ENCODE measurements at regions not wholly inside any gene's neighbourhood (a gene's known extent, or its start where the extent isn't known, plus 50 kb on each side); places are given as distances from the start of the nearest gene placed in this dataset.

DNA sequence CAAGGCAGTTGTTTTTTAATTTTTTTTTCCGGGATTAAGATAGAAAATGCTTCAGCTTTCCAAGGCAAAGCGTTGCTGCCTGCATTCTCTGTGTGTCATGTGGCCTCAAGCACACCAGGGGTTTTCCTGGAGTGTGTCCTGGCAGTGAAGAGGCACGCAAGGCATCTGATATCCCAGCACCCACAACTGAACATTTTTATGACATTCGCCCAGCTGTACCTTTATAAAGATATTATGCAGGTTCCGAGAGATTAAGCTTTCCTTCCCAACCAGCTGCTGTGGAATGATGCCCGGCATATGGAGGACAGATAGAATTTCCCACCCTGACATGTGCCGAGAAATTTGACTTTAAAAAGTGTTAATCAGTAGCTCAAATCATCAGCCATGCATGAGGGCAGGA lies 205.6 kb downstream of the GADD45G start:
- DNase-seq (ENCODE audit: low spot score): no peak

DNA sequence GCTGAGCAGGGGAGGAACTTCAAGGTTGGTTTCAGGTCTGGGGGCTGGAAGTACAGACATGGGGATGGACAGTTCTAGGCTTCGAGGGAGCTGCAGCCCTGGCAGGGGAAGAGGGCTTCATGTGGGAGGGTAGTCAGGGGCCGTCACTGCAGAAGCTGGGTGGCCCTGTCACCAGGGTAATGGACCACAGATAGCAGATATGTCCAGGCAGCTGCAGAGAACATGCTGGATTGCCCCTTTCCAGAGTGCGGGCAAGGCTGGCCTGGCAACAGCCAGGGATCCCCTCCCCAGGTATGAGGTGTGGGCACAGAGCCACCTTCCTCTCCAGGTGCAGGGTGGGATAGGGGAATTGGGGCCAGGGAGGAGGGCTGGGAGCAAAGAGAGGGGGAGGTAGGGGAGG lies 206.5 kb downstream of the GADD45G start:
- DNase-seq (ENCODE audit: low spot score): no peak

DNA sequence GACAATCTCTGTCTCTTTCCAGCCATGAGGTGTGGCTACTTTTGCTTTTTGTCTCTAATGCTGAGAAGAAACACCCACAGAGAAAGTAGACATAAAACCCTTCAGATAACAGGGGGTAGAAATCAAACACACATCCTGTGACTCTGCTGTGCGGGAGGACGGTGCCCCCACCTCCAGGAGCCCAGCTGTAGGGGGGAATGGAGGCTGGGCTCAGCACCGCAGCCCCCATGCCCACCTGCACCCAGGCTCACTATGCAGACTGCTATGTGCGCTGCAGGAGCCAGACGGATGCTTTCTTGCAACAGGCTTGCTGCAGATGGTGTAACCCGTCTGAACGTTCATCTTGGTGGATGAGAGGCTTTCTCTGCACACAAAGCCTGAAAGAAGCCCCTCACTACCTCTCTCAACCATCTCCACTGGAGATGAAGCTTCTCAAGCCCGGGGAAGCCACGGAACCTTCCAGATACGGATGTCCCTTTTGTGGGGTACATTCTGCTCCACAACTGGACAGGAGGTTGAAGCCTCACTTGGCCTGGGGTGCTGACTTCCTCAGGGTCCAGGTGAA lies 207.2 kb downstream of the GADD45G start:
- no peak for DNase-seq (ENCODE audit: low spot score)

DNA sequence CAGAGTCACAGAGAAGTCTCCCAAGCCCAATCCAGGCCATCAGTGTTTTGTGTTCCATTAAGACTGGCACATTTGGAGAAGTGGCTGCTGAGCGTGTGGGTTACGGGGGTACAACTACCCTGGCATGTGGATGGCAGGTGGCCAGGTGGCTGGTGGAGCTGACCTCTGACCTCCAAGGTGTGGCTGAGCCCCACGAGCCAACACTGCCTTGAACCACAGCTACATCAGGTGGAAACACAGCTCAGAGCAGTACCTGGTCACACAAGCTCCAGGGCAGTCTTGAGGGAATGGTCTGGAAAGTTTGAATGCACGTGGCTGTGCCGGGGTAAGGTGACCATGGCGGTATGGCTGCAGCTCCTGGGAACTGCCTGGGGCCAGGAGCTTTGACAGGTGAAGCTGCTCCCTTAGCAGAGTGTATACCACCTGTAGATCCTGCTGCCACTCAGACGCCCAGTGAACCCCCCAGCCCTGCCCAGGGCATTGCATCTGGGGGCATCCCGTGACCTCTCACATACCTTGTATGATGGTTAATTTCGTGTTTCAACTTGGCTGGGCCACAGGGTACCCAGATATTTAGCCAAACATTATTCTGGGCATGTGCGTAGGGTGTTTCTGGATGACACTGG lies 207.9 kb downstream of the GADD45G start:
- no peak for DNase-seq (ENCODE audit: low spot score)

DNA sequence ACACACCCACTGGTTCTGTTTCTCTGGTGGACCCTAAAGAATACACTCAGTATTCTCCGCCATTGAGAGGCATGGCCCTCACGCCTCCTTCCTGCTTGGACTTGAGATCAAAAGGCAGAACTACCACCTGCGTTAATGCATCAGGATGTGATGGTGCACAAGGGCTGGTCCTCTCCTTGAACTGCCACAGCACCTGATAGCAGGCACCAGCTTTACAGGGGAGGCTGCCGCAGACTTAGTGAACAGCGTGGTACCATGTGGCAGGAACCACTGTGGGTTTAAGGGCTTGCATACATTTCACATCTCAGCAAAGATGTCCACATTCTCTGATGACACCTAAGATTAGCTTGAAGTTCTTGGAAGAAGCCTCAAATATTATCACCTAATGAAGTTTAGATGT lies 208.7 kb downstream of the GADD45G start:
- no peak for DNase-seq (ENCODE audit: low spot score)

DNA sequence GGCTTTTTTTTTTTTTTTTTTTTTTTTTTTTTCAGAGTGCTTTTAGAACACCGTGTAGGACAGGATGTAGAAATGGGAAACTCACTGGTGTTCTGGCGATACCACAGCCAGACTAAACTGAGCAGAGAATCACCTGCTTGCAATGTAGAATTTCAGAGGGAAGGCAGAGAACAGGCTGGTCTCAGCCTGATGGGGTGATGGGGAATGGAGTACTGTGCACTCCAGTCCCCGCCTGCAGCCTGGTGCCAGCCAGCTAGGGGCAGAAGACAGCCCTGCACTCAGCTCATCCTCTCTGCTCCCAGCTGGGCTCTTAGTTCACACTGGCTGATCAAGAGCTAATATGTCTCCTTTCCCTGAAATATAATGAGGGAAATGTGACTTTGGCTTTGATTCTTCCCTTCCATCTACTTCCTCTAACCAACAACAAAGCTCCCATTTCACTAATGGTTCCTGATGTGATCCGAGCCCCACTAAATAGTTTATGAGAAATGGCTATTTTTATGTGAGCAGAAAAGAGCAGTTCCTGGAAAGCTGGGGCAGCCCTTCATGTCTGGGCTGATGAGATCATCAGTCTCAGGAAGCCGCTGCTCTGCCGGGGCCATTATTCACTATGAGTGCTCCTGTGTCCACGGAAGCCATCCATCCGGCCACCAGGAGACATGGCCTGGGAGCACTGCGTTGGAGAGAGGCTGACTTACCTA lies 209.7 kb downstream of the GADD45G start:
- DNase-seq (ENCODE audit: low spot score): no peak

DNA sequence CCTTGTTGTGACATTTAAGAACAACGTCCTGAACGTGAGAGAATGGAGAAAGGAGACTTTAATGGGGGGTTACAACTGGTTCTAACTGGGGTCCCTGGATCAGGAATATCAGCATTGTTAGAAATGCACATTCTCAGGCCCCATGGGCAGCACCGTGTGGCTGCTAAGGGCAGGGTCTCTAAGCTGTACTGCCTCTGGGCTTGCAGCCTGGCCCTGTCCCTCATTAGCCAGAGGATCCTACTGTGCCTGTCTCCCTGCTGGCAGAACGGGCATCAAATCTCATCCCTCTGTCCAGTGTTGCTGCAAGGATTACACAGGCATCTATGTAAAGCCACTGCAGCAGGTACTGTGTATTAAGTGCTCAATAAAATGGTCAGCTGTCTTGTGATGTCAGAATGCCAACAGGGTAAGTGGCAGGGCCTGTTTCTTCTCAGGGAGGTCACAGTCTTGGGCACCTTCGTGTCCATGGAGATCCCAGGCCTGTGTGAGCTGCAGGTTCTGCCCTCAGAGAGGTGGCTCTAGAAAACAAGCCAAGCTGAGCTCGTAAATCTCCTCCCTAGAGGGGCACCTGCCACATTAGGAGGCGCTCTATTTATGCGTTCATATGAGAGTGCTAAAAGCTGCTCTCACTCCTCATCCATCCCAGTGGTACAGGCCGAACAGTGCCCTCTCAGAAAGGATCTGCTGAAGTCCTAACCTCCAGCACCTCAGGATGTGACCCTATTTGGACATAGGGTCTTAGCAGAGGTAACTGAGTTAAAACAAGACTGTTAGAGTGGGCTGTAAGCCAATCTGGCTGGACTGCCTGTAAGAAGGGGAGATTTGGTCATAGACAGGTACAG lies 210.5 kb downstream of the GADD45G start:
- DNase-seq (ENCODE audit: low spot score): no peak

DNA sequence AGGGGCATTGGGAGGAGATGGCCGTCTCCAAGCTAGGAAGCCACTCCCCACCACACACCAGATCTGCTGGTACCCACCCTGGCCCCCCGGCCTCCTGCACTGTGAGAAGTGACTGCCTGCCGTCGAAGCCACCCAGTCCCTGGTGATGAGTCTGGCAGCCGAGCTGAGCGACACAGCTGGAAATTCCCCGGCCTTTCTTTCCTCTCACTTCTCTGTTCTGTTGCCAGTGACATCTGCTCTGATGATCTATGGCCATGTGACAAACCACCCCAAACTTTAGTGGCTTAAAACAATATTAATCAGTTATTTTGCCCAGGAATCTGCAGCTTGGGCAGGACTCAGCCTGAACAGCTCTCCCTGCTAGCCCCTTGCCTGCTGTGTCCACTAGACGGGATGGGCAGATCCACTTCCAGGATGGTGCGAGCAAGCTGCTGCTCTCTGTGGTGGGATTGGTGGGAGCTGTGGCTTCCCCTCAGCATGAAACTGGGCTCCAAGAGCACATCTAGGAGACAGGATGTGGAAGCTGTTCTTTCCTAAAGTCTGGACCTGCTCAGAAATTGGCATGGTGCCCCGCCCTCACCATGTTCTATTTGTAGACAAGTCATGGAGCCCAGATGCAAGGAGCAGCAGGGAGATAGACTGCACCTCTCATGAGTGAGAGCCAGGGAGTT lies 211.2 kb downstream of the GADD45G start:
- no peak for DNase-seq (ENCODE audit: low spot score)

DNA sequence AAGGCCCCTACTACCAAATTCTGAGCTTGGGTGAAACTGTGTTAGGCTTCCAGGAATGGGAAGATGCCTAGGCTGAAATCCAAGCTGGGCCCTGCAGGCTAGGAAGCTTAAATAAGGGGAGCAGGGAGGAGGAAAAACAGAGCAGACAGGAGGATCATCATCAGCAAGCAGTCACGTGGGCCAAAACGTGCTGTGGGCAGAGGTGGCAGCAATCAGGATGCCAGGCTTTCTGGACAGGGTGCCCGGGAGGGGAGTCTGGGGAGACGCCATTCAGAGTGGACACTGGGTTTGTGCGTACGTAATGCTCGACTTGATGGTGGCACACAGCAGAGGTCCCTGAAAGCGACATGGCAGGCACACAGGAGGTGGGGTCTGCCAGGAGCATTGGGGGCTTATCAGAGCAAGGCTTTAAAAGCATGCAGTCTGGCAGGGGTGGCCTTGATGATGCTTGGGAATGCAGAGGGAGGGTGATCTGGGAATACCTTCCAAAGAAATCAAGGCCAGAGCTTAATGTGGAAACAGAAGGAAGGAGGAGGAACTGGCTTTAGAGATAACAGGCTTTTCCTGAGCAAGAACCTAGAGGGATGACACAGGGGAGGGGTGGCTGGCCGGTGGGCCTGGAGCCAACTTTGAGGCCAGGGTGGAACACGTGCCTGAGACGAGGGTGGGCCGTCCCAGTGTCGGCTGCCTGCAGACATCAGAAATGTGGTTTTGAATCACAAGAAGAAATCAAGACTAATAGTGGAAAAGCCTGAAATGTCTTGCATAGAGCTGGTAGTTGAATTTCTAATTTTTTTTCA lies 212.5 kb downstream of the GADD45G start:
- no peak for DNase-seq (ENCODE audit: low spot score)

DNA sequence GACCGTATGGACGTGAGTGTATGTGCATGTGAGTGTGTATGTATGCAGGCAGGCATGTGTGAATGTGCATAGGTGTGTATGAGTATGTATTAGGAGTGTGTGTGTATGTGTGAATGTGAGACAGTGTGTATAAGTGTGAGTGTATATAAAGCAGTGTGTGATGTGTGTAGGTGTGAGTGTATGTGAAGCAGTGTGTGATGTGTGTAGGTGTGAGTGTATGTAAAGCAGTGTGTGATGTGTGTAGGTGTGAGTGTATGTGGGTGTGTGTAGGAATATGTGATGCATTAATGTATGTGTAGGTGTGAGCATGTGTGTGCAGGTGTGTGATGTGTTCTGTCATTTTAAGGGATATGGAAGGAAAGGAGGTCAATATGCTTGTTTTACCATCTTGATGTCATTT lies 215.5 kb downstream of the GADD45G start:
- DNase-seq (ENCODE audit: low spot score): no peak

DNA sequence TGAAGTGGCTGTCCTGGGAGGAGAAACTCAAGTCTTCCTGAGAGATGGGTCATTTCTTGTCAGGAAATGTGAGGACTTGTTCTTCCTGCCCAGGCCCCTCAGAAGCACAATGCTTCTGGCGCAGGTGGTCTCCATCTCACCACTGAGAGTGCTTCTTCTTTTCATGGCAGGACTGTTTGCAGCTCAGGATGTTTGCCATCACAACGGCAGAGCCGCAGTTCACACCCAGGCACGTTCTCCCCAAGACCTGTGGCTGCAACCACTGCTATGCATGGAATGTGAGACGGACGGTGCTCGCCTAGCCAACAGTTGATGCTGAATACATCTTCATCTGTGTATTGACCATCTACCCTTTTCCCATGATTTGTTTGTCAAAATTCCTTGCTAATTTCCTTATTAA lies 216.3 kb downstream of the GADD45G start:
- no peak for DNase-seq (ENCODE audit: low spot score)

DNA sequence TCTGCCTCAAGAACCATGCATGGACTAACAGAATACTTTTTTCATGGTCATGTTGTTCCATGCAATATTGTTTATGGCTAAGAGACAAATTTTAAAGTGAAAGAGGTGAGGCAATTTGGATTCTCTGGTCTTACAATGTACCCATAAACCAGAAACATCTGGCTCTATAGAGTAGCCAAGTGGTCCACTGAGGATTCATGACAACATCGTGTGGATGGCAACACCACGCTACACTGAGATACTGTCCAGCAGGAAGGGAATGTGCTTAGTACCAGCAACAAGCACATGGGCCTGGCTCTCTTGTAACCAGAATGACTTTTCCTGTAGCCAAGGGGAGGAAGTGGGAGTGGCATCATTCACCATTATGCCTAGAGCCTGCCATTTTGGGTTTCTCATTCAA lies 218.2 kb downstream of the GADD45G start:
- no peak for DNase-seq (ENCODE audit: low spot score)

DNA sequence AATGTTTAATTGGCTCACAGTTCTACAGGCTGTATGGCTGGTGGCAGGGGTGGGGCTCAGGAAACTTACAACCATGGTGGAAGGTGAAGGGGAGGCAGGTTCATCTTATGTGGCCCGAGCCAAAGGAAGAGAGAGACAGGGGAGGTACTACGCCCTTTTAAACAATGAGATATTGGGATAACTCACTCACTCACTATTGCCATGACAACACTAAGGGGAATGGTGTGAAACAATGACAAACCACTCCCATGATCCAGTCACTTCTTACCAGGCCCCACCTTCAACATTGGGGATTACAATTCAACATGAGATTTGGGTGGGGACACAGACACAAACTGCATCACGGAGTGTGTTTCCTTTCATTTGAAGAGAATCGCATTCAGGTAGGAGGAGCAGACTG lies 220.9 kb downstream of the GADD45G start:
- no peak for DNase-seq (ENCODE audit: low spot score)

DNA sequence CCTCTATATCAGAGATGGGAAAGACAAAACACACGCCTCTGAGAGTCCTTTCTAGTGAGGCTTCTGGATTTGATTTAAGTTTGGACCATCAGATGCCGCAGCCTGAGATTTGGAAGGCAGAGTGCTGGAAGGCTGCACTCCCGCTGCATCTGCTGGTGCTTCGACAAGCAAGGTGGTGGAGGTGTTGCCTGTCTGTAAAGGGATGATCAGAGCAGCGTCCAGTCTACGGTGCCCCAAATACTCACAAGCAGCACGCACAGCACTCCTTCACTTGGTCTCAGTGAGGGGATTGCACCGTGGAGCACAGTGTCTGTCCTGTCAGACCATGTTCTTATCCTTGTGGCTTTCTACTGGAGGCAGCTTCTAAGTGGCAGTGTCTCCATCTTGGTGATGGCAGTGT lies 221.4 kb downstream of the GADD45G start:
- no peak for DNase-seq (ENCODE audit: low spot score)

DNA sequence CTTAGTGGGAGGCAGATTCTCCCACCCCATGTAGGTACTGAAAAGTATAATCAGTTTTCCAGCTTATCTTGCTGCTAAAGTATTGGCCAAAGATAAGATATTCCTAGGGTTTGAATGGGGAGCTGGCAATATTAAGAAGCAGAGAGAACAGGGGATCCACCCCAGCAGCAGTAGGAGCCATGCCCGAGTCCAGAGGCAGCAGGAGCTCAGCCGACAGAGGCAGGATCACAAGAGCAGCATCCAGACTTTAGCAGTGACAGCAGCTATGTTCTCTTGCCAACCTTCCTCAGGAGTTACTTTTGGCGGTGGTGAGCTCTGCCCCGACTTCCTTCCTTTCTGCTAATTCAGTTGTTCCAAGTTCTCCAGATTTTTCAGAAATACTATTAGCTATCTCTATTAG lies 224.5 kb downstream of the GADD45G start:
- no peak for DNase-seq (ENCODE audit: low spot score)

DNA sequence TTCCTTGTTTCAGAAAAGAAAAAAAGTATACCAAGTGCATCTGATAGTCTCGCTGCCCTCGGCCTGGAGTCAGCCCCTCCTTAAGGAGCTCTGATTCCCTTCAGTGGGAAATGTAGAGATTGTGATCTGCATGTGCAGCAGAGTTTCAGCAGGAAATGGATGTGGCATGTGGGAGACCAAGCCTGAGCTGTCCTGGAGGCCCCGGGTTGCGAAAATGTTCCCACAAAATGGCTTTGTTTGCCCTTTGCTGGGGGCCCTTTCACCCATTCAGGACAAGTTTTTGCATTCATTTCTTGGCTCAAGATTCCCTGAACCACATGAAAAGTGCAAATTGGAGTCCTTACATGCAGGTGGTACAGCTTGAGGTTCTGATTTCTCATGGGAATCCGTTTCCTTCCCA lies 230.9 kb downstream of the GADD45G start:
- DNase-seq (ENCODE audit: low spot score): no peak

DNA sequence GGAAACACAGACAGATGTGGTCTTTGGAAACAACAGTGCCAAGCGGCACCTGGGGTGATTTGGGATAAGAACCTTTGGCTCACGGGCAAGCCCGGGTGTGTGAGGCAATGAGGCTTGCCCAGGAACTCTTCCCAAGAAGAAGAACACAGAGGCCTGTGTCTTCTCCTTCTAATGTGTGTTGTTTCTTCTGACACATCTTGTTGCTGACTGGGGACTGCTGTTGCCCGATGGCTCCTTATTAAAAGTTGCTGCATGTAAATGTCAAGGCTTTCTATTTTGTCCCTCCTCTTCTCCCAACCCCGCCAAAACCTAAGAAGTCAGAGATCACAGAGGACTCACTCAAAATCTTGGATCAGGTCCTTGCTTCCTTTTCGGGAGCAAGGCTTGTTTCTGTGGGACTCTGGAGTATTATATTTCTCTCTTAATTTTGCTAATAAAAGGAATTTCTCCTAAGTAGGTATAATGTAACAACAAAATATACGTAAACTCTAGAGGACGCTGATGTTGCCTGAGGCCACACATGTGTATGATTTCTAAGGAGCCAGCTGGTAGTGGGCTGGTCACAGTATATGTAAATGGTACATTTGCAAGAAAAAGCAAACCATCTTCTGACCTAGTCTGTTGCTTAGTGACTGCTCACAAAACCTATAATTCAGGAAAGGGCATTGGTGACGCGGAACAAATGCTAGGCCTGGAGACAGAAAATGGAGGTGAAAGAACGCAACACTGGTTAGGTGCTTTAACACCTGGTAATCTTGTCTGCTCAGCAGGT lies 232.5 kb downstream of the GADD45G start:
- DNase-seq (ENCODE audit: low spot score): no peak

DNA sequence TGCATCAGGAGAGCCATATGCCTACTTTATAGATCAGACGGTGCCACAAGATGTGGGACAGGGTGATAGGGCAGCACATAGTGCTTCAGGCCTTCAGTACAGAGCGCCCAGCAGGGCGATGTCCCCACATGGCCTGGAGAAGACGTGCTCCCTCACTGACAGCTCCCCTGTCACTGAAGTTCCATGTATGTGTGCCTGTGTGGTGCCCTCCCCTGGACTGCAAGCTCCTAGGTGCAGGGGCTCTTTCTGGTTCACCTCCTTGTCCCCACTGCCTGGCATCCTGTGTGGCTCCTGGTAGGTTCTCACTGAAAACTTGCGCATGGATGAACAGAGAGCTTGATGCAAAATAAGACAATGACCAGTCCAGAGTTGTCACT lies 233.1 kb downstream of the GADD45G start:
- no peak for DNase-seq (ENCODE audit: low spot score)

DNA sequence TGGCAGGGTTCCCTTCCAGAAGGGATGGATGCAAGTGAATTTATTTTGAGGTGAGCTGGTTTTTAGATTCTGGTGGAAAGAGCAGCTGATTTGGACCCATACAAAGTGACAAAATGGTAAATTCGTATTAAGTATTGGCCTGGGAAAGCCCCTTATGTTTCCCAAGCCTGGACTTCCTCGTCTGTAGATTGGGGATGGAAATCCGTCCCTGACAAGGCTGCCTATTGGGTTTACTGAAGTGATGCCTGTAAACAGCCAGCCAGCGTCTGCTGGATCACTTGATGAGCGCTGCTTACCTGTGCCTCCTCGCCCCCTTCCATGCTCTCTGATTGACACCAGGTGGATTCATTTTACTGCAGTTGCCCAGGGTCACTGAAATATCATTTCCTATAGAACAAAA lies 233.8 kb downstream of the GADD45G start:
- DNase-seq (ENCODE audit: low spot score): no peak

DNA sequence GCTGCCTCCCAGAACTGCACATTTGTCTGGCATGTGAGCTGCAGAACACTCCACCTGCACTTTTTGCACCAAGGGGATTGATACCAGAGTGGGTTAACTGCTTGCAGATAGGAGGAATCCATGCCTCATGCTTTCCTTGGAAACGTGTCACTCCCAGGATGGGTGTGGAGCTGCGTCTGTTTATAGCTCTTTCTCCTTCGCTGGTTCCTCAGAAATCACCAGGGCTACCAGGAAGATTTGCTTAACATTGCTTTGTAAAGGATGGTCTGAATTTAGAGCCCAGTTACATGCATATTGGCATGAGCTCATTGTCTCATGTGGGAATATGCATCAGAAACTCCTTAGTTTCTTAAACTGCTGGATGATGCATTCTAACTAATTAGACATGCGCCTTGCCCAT lies 234.6 kb downstream of the GADD45G start:
- DNase-seq (ENCODE audit: low spot score): no peak

DNA sequence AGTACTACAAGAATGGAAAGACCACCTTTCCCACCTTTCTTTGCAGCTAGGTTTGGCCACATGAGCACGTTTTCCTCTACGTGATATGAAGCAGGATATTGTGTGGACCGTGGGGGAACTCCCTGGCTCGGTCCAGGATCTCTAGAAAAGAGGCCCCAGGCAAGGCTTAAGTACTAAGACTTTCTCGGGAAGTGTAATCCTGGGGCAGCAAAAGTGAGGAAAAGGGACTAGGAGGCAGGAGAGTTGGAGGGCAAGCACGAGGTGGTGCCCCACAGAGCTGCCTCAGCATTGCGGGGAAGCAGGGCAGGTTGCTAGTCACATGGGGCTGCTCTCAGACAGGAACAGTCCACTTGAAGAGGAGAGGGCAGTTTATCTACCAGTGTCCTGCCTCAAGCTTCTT lies 235.1 kb downstream of the GADD45G start:
- DNase-seq (ENCODE audit: low spot score): no peak
